HCT116 (cell line): ENCODE measurements at regions not wholly inside any gene's neighbourhood (a gene's known extent, or its start where the extent isn't known, plus 50 kb on each side); places are given as distances from the start of the nearest gene placed in this dataset.

Experiments
- ATAC-seq: fragments of 200-7000 bp; cut with Tn5 transposase; 2 replicates; pipeline ENCODE4 v1.9.1; 2020; ENCODE audit warnings: mild to moderate bottlenecking, moderate library complexity
- BruUV-seq: library from RNA; stranded (reverse); fragments of 400-500 nt; replicated peaks from 2 replicates; lab custom pipeline; 2021; lab: Mats Ljungman, UMichigan
- CTCF ChIA-PET: fragments of 300-600 bp; sonication (Branson Sonifier 250); formaldehyde crosslinking; loops from one replicate; lab custom pipeline; 2021; ENCODE audit warnings: antibody characterized with exemption; lab: Charles Lee
- POLR2A ChIA-PET: fragments of 300-600, 350-600 bp; sonication (Branson Sonifier 250); formaldehyde crosslinking; loops from one replicate; lab custom pipeline; 2021; ENCODE audit warnings: antibody characterized with exemption; lab: Charles Lee
- RAD21 ChIA-PET, 2 experiments: fragments of 300-600 bp; sonication (Branson Sonifier 250); formaldehyde crosslinking; loops; one replicate each; lab custom pipeline; 2023; ENCODE audit warnings: low total read pairs in 2 of 2; ENCODE audit not compliant: uncharacterized antibody in 2 of 2, unreplicated experiment in 2 of 2, low non-redundant PET in 1 of 2; lab: Charles Lee
- DNase-seq: peaks from one replicate; pipeline ENCODE4 v3.0.0-alpha.2; 2010; ENCODE audit warnings: low read depth, low spot score
- H2AFZ ChIP-seq: fragments of 200-600 bp; shearing (Covaris generic), sonication (generic); 2 replicates; pipeline ENCODE4 v1.6.1; 2017; ENCODE audit warnings: low read depth, mixed run types, mixed read lengths, antibody characterized with exemption, low read length; ENCODE audit not compliant: poor library complexity, severe bottlenecking
- H3K27ac ChIP-seq: 2 replicates; pipeline ENCODE4 v1.5.1; 2012; ENCODE audit warnings: low read depth, low read length
- H3K27me3 ChIP-seq: fragments of 200-600 bp; sonication (generic); 2 replicates; pipeline ENCODE4 v1.6.1; 2016; ENCODE audit warnings: mixed run types, low read length, mixed read lengths; ENCODE audit not compliant: insufficient read depth
- H3K36me3 ChIP-seq, 2 experiments: fragments of 200-500 bp in 1 of 2; fragments of 200-600 bp in 1 of 2; sonication (Bioruptor generic) in 1 of 2; sonication (generic) in 1 of 2; 2 replicates each; pipeline versions ENCODE4 v1.5.1 to v1.6.1; 2014 to 2016; ENCODE audit warnings: low read length in 2 of 2, inconsistent platforms in 1 of 2, mixed read lengths in 1 of 2, mixed run types in 1 of 2; ENCODE audit not compliant: insufficient read depth in 2 of 2, control insufficient read depth in 1 of 2
- H3K4me1 ChIP-seq, 2 experiments: fragments of 200-600 bp in 1 of 2; sonication (generic) in 1 of 2; 2 replicates each; pipeline versions ENCODE4 v1.5.1 to v1.6.1; 2012 to 2017; ENCODE audit warnings: low read length in 2 of 2, inconsistent platforms in 1 of 2, mild to moderate bottlenecking in 1 of 2, mixed read lengths in 1 of 2, mixed run types in 1 of 2, moderate library complexity in 1 of 2; ENCODE audit not compliant: insufficient read depth in 2 of 2, control insufficient read depth in 1 of 2
- H3K4me2 ChIP-seq: fragments of 200-600 bp; sonication (generic); 2 replicates; pipeline ENCODE4 v1.6.1; 2017; ENCODE audit warnings: mixed run types, low read length, mixed read lengths
- H3K4me3 ChIP-seq, 2 experiments: fragments of 200-600 bp in 1 of 2; sonication (generic) in 1 of 2; replicated peaks in 1 of 2; 2 replicates each; pipeline ENCODE4 v1.5.1; 2011 to 2016; ENCODE audit warnings: low read length in 2 of 2, control low read depth in 1 of 2, low read depth in 1 of 2, mild to moderate bottlenecking in 1 of 2, mixed read lengths in 1 of 2, mixed run types in 1 of 2
- H3K79me2 ChIP-seq: fragments of 200-600 bp; sonication (generic); 2 replicates; pipeline ENCODE4 v1.6.1; 2017; ENCODE audit warnings: mild to moderate bottlenecking, mixed run types, low read length, moderate library complexity, mixed read lengths; ENCODE audit not compliant: insufficient read depth
- H3K9ac ChIP-seq: fragments of 200-600 bp; sonication (generic); 2 replicates; pipeline ENCODE4 v1.6.1; 2016; ENCODE audit warnings: low read length, mixed read lengths
- H3K9me2 ChIP-seq: fragments of 200-600 bp; sonication (generic), shearing (Covaris generic); 2 replicates; pipeline ENCODE4 v1.6.1; 2017; ENCODE audit warnings: mixed run types, mild to moderate bottlenecking, moderate library complexity; ENCODE audit not compliant: insufficient read depth
- H3K9me3 ChIP-seq, 2 experiments: fragments of 200-500 bp in 1 of 2; fragments of 200-600 bp in 1 of 2; sonication (Bioruptor generic) in 1 of 2; sonication (generic) in 1 of 2; 2 replicates each; pipeline ENCODE4 v1.6.1; 2014 to 2017; ENCODE audit warnings: low read length in 2 of 2, mixed read lengths in 2 of 2, inconsistent platforms in 1 of 2, low read depth in 1 of 2, mild to moderate bottlenecking in 1 of 2, mixed run types in 1 of 2, moderate library complexity in 1 of 2; ENCODE audit not compliant: control insufficient read depth in 1 of 2, insufficient read depth in 1 of 2
- H4K20me1 ChIP-seq: fragments of 200-600 bp; sonication (generic), shearing (Covaris generic); 2 replicates; pipeline ENCODE4 v1.6.1; 2017; ENCODE audit warnings: mixed run types, mild to moderate bottlenecking, moderate library complexity; ENCODE audit not compliant: insufficient read depth
- EZH2phosphoT487 ChIP-seq: fragments of 200-600 bp; IDR thresholded peaks from 2 replicates; pipeline ENCODE4 v1.6.1; 2018; ENCODE audit warnings: antibody characterized with exemption, borderline replicate concordance
- FOSL1 ChIP-seq: IDR thresholded peaks from 2 replicates; pipeline ENCODE4 v1.6.1; 2012; ENCODE audit warnings: low read depth
- JUND ChIP-seq: IDR thresholded peaks from 2 replicates; pipeline ENCODE4 v1.6.1; 2012
- POLR2AphosphoS5 ChIP-seq: IDR thresholded peaks from 2 replicates; pipeline ENCODE4 v1.6.1; 2011; ENCODE audit warnings: mild to moderate bottlenecking, low read depth, low read length, moderate library complexity
- RAD21 ChIP-seq: IDR thresholded peaks from 2 replicates; pipeline ENCODE4 v1.6.1; 2012; ENCODE audit warnings: low read depth, mild to moderate bottlenecking
- SP1 ChIP-seq: IDR thresholded peaks from 2 replicates; pipeline ENCODE4 v1.6.1; 2012; ENCODE audit warnings: low read depth
- ZBTB33 ChIP-seq: IDR thresholded peaks from 2 replicates; pipeline ENCODE4 v1.6.1; 2011; ENCODE audit warnings: mild to moderate bottlenecking, low read length, moderate library complexity; ENCODE audit not compliant: insufficient replicate concordance; ENCODE audit errors: extremely low read depth
- ZFX ChIP-seq: fragments of 450-650 bp; IDR thresholded peaks from 2 replicates; pipeline ENCODE4 v1.6.1; 2017
- ZNF274 ChIP-seq: fragments of 200-500 bp; sonication (Bioruptor generic); IDR thresholded peaks from 2 replicates; pipeline ENCODE4 v1.6.1; 2014; ENCODE audit warnings: mild to moderate bottlenecking, low read depth, low read length, inconsistent platforms
- intact Hi-C: fragments of 100-400 bp; cut with micrococcal nuclease; formaldehyde crosslinking; loops from 2 replicates; pipeline ENCODE4 v1.10.0; 2022

GRCh38 chr12:125684968-125685790 is 619.9 kb downstream of the AACS start:
- Histone ChIP-seq H4K20me1 (no peaks in the 10 kb centered on the region), H2AFZ (no peak overlapping the region), H3K79me2 (no peaks in the 10 kb centered on the region), H3K4me2 (no peak overlapping the region), H3K27me3 (no peaks in the 10 kb centered on the region), H3K4me3 (no peak overlapping the region), H3K27ac (no peak overlapping the region), H3K9me3 (no peaks in the 10 kb centered on the region; a peak in 1 of 4 replicates), H3K9ac (no peak overlapping the region), H3K4me1 (no peaks in the 10 kb centered on the region), H3K36me3 (no peaks in the 10 kb centered on the region), H3K9me2 (no peaks in the 10 kb centered on the region)
- ATAC-seq (no peak), DNase-seq (no peak)
- ChIA-PET POLR2A (no interaction called here), CTCF (no interaction called here), RAD21 (no interaction called here)
- TF ChIP-seq FOSL1 (no peak), POLR2AphosphoS5 (no peak), ZNF274 (no peak), SP1 (no peak), EZH2phosphoT487 (no peak), ZBTB33 (no peak)
- no TSS peak for BruUV-seq
- intact Hi-C loops = no loop called here

- no TSS peak for BruUV-seq
- Histone ChIP-seq H3K9ac (no peak overlapping the region), H3K4me3 (no peak overlapping the region), H4K20me1 (no peaks in the 10 kb centered on the region), H3K79me2 (no peaks in the 10 kb centered on the region), H3K4me1 (no peaks in the 10 kb centered on the region), H2AFZ (no peak overlapping the region), H3K27ac (no peak overlapping the region), H3K27me3 (no peaks in the 10 kb centered on the region), H3K4me2 (no peak overlapping the region), H3K9me2 (no peaks in the 10 kb centered on the region), H3K9me3 (no peaks in the 10 kb centered on the region; a peak in 1 of 4 replicates), H3K36me3 (no peaks in the 10 kb centered on the region)
- ChIA-PET CTCF (no interaction called here), POLR2A (no interaction called here), RAD21 (no interaction called here)
- intact Hi-C loops = no loop called here
- ATAC-seq (no peak), DNase-seq (no peak)
- no peak for TF ChIP-seq JUND
- no peak for TF ChIP-seq RAD21
- TF ChIP-seq ZBTB33 = no peak
- no peak for TF ChIP-seq ZFX
Measured at GRCh38 chr12:125685915-125686314, 620.7 kb downstream of the AACS start.
